Hematopoietic multipotent progenitor cell treated with erythropoietin and hydrocortisone succinate and interleukin-3 and kit ligand, for 4 days (in vitro differentiated cells): ENCODE measurements at regions not wholly inside any gene's neighbourhood (a gene's known extent, or its start where the extent isn't known, plus 50 kb on each side); places are given as distances from the start of the nearest gene placed in this dataset.
"Not testable (repeated sequence)": the region's sequence is repeated elsewhere in the genome, so short reads cannot be mapped to it uniquely, and the experiment has no call there.

ENCODE experiments used
- DNase-seq: peaks from one replicate; pipeline ENCODE4 v3.0.0-alpha.2; 2015

DNA sequence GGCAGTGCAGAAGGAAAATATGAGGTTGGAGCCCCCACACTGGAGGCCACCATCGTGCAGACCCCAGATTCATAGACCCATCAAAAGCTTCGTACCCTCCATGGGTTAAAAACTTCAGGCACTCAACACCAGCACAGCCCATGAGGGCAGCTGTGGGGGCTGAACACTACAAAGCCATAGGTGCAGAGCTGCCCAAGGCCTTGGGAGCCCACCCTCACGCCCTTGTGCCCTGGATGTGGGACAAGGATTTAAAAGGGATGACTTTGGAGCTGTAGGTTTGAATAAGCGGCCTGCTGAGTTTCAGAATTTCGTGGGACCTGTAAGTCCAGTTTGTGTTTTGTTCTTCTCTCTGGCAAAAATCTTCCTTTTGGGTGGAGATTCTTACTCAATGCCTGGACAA lies 747.6 kb downstream of the SPATA31A6 start:
- not testable (repeated sequence) for DNase-seq

DNA sequence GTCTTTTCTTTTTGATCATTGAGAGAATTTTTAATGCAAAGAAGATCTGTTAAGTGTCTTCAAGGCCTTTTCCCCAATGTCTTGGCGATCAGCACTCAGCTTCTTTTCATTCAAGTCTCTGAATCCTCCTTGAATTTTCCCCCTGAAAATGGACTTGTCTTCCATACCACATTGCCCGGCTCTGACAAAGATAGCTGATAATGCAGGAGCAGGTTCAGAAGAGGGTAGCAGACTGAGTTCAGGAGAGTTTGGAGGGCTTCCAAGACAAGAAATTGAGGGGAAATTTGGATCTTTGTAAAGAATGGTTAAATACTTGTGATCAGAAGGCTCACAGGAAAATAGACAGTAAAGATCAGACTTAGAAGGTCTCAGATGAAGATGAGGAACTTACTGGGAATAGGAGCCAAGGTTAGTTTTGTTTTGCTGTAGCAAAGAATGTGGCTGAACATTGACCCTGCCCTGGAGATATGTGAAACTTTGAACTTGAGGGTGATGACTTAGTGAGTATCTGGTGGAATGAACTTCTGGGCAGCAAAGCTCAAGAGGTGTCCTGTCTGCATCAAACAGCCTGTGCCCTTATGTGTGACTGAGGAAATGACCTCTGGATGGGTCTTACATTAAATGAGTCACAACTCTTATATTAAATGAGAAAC lies 754.2 kb downstream of the SPATA31A6 start:
- not testable (repeated sequence) for DNase-seq

DNA sequence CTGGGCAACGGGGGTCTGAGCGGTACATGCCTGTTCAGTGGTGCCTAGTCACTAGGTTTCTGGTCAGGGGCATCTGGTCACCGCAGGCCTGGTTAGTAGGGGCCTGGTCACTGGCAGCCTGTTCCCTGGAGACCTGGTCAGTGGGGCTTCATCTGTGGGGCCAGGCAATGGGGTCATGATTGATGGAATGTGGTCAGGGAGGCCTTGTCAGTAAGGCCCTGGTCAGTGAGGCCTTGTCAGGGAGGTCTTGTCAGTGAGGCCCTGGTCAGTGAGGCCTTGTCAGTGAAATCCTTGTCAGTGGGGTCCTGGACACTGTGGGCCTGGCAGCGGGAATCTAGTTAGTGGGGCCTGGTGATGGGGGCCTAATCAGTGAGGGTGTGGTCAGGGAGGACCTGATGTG lies 763.6 kb downstream of the SPATA31A6 start:
- DNase-seq, result not testable (repeated sequence)

DNA sequence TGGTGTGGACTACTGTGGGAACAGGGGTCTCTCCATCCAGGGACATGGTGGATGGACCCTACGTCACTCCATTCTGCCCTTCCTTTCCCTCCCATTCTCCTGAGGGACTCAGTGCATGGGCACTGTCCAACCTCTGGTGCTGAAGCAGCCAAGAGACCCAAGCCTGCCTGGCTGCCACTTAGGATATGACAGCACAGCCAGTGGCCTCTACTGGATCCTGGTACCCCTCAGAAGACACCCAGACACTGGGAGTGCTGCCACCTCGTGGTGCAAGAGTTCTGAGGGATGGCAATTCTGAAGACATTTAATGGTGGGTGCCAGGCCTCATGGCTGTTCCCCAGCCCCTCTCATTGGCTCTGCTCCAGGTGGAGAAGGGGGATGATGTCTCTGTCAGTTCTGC lies 767.8 kb downstream of the SPATA31A6 start:
- peak; percentile 12 for DNase-seq

DNA sequence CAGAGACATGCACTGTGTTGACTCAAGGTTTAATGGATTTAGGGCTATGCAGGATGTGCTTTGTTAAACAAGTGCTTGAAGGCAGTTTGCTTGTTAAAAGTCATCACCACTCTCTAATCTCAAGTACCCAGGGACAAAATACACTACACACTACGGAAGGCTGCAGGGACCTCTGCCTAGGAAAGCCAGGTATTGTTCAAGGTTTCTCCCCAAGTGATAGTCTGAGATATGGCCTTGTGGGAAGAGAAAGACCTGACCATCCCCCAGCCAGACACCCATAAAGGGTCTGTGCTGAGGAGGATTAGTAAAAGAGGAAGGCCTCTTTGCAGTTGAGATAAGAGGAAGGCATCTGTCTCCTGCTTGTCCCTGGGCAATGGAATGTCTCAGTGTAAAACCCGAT lies 781.7 kb downstream of the SPATA31A6 start:
- DNase-seq, result peak; percentile 33

DNA sequence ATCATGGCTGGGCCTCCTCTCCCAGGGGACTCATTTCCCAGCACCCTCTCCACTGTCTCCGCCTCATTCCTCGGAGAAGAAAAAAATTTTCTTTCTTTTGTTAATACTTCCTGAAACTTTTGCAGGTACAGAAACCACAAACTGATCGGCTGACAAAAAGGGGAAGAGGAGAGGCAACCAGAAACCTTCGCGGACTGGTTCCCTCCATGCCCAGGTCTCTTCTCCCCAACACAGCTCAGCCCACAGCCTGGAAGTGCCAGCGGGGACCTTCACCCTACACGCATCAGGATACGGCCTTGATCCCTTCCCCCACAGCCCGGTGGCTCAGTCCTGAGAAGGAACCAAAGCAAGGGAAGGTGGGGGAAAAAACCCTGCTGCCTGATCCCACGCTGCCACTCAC lies 788.4 kb downstream of the SPATA31A6 start:
- not testable (repeated sequence) for DNase-seq

DNA sequence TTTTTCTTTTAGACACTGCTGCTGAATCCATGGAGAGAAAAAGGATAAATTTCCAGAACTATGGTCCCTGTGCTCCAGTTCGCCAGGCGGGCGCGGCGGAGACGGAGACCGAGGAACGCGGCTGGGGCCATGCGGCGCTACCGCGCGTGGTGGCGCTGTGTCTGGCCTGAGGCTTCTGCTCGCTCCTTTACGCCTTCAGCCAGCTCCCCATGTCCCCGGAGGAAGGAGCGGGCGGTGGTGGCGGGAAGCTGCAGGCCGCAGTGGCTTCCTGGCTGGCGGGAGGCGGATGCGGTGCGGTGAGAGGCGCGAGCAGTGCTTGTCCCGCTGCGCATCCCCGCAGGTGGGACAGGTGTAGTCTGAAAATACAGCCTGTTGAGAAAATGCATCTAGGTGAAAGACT lies 791.3 kb downstream of the SPATA31A6 start:
- DNase-seq, result peak; percentile 18

DNA sequence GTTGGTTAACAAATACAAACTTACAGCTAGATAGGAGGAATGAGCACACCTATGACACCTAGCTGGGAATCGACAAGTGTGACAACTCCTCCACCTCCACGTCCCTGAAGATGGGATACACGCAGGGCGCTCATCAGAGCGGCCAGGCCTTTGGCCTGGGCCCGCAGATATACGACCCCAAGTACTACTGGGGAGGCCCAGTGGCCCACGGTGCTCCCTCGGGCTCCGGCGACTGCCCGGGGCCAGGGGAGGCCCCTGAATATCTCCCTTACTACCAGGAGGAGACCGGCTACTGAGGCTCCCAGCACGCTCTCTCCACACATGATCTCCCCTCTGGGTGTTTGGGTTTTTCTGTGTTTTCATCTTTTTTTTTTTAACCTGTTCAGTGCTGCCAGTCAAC lies 801.3 kb downstream of the SPATA31A6 start:
- DNase-seq, result not testable (repeated sequence)
